LNCAP (cell line): ENCODE measurements at regions not wholly inside any gene's neighbourhood (a gene's known extent, or its start where the extent isn't known, plus 50 kb on each side); places are given as distances from the start of the nearest gene placed in this dataset.

Experiments
- TF ChIP-seq, protein P1 (sequence below): fragments of 450-650 bp; IDR thresholded peaks from 2 replicates; pipeline ENCODE4 v1.5.1; 2017; ENCODE audit warnings: mild to moderate bottlenecking

DNA sequence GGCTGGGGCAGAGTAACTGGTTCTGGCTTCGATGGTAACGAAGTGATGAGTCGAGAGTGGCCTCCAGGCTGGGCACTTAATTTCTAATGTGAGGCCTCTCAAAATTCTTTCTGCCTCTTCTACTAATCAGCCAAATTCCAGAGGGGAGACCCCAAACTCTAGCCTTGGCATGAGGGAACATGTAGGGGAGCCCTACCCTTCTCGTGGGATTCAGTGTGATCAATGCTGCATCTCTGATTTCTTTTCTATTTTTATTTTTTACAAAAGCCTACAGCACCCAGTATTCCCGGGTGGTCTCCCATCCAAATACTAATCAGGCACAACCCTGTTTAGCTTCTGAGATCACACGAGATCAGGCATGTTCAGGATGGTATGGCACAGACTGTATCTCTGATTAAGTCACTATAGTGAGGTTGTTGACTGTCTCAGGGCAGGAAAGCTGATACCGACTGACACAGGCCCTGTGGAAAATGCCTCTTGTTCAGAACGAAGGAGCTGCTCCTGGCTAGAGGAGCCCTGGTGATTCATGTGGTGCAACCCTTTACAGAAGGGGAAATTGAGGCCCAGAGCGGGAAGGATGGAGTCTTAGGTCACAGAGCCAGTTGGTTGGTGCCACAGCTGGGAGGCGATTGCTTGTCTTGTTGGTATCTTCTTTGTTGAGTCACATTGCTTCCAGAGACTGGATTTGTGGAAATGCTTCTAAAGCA lies 126.3 kb upstream of the HS6ST1 start:
- TF ChIP-seq, protein P1, sequence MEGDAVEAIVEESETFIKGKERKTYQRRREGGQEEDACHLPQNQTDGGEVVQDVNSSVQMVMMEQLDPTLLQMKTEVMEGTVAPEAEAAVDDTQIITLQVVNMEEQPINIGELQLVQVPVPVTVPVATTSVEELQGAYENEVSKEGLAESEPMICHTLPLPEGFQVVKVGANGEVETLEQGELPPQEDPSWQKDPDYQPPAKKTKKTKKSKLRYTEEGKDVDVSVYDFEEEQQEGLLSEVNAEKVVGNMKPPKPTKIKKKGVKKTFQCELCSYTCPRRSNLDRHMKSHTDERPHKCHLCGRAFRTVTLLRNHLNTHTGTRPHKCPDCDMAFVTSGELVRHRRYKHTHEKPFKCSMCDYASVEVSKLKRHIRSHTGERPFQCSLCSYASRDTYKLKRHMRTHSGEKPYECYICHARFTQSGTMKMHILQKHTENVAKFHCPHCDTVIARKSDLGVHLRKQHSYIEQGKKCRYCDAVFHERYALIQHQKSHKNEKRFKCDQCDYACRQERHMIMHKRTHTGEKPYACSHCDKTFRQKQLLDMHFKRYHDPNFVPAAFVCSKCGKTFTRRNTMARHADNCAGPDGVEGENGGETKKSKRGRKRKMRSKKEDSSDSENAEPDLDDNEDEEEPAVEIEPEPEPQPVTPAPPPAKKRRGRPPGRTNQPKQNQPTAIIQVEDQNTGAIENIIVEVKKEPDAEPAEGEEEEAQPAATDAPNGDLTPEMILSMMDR: no peak

DNA sequence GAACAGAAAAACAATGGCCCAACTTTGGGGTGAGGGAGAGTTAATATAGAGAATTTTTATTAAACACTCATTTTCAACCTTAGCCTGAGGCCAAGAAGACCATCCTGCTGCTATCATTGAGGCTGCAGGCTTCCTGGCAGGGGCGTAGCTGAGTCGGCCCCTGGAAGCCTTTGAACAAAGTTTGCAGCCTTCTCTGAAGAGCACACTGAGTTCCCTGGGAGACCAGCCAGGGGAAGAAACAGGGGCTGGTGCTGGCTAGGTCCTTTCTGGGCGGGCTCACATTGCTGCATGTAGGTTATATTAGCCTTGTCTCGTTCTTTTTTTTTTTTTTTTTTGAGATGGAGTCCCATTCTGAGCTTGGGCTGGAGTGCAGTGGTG lies 126.8 kb upstream of the HS6ST1 start:
- TF ChIP-seq, protein P1: no peak

DNA sequence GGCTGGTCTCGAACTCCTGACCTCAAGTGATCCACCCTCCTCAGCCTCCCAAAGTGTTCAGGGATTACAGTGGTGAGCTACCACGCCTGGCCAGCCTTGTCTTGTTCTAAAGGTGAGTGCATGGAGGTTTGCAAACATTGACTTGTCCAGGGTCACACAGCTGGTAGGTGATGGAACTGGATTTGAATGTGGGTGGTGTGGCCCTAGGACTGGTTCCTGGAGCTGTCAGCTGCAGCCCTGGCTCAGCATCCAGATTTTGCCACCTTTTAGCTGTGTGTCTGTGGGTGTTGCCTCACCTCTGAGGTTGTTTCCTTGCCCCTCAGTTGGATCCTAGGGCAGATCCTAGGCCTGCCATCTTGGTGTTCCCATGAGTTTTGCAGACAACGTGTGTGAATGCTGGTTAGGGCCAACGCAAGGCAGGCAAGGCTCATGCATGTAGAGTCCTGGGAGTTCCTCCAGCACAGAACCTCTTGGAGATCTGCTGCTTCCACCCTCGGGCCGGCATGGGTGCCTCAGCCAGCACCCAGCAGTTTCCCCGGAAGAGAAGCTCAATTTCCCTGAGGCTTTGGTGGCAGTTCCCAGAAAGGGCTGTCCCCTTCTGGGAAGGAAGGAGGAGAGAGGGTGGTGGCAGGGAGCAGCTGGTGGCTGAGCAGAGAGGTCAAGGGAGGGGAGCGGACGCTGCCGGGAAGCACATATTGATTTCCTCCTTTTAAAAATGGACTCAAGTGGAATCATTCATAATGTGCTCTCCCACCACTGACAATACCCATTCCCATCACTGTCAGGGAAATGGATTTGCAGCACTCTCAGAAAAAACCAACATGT lies 127.6 kb upstream of the HS6ST1 start:
- TF ChIP-seq, protein P1: no peak

DNA sequence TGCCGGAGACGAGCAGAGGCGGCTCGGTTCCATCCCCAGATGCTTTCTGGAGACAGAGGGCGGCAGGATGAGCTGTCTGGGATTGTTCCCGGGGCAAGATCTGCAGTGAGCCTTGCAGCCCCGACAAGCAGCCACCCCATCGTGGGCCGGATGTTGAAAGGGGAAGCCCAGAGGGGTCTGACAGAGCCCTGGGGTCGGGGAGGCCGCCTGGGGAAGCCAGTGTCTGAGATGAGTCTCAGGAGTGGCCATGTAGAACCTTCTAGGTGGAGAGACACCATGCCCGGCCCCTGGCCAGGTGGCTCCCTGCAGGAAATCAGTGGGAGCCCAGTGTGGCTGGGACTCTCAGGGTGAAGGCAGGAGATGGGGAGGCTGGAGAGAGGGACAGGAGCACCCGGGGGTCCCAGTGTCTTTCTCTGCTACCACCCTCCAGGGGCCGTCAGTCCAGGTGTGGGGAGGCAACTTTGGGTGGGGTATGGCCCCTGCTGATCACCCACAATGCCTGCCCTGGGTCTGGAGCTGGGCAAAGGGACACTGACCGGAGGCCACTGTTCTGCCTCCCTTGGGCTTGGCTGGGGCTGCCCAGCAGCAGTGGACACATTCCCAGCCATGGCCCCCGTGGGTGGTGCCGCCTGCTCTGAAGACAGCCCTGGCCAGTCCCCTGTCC lies 128.3 kb upstream of the HS6ST1 start:
- TF ChIP-seq, protein P1: no peak

DNA sequence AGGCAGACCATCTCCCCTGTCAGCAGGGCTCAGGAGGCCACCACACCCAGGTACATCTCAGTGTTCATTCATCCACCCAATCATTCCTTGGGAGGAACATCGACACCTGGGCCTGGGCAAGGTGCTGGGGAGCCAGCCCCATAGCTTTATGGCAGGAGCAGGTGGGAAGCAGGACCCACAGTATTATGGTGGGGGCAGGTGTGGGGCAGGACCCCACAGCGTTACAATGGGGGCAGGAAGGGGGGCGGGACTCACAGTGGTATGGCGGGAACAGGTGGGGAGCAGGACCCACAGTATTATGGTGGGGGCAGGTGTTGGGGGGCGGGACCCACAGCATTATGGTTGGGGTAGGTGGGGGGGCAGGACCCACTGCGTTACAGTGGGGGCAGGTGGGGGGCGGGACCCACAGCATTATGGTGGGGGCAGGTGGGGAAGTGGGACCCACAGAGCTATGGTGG lies 128.9 kb upstream of the HS6ST1 start:
- TF ChIP-seq, protein P1: no peak

DNA sequence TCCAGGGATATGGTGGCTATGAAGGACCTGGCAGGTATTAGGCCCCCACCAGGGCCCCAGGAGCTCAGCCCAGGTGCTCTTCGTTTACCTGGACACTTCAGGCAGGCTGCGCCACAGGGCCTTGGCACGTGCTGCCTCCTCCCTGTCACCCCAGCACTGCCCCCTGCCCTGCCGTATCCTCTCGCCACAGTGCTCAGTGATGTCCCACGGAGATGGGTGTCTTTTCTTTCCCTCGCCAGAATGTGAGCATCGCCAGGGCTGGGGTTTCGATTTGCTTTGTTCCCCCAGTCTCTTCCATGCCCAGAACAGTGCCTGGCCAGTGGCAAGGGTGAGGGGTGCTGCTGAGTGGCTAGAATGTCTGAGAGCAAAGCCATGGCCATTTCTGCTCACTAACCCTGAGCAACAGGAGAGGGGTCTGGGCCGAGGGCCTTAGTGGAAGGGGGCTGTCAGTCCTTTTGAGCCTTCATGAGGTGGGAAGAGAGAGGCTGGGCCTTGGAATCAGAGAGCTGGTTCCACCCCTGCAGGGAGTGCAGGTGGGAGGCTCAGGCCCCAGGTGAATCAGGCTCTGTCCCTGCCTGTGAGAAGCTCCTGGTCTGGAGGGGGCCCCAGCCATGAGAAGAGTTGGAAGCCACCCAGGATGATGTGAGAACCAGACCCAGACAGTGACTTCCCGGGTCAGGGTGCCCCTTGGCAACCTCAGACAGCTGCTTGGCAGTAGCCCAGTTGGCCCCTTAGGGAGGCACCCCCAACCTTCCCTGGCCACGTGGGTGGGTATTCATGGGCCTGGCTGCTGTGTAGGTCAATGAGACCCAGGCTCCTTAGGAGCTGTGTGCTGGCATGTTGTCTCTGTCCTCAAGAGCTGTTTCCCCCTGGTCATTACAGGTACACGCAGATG lies 129.9 kb upstream of the HS6ST1 start:
- TF ChIP-seq, protein P1: no peak
